Activated naive CD4-positive, alpha-beta T cell treated with anti-CD3 and anti-CD28 coated beads, Interleukin-2, amount 10 ng/mL, durations not matched to agents 7 days and 5 days (primary cell): ENCODE measurements at regions not wholly inside any gene's neighbourhood (a gene's known extent, or its start where the extent isn't known, plus 50 kb on each side); places are given as distances from the start of the nearest gene placed in this dataset.

ENCODE experiments used
- CTCF ChIA-PET: fragments of 350-600 bp; sonication (Branson Sonifier 250); formaldehyde crosslinking; loops from one replicate; lab custom pipeline; 2021; ENCODE audit warnings: antibody characterized with exemption; lab: Charles Lee
- DNase-seq: peaks from one replicate; pipeline ENCODE4 v3.0.0-alpha.2; 2020
- H3K27ac Mint-ChIP-seq: one replicate; pipeline ENCODE4 v1.8.0; 2021; ENCODE audit warnings: mild to moderate bottlenecking, moderate library complexity, mixed read lengths
- H3K27me3 Mint-ChIP-seq: one replicate; pipeline ENCODE4 v1.8.0; 2021; ENCODE audit warnings: mild to moderate bottlenecking, mixed read lengths
- H3K36me3 Mint-ChIP-seq: one replicate; pipeline ENCODE4 v1.8.0; 2021; ENCODE audit warnings: mixed read lengths
- H3K4me1 Mint-ChIP-seq: one replicate; pipeline ENCODE4 v1.8.0; 2021; ENCODE audit warnings: mixed read lengths
- H3K4me3 Mint-ChIP-seq: one replicate; pipeline ENCODE4 v1.8.0; 2021; ENCODE audit warnings: mild to moderate bottlenecking, moderate library complexity, mixed read lengths
- H3K9me3 Mint-ChIP-seq: one replicate; pipeline ENCODE4 v1.8.0; 2021; ENCODE audit warnings: mixed read lengths

DNA sequence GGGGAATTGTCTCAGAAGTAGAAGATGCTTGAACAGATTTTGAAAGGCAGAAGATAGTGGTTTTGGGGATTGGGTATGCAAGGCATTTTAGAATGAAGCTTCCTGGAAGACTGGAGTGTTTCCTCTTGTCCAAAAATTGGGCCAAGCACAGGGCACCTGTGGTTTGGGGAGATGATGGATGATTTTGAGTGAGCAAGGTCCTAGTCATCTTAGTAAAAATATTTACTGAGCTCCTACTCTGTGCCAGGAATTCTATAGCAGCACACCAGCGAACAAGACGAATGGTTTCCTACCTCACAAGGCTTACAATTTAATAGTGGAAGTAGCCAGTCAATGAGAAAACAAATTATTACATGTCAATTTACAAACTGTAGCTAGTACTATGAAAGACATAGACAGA lies 484.4 kb upstream of the KIF2A start:
- H3K27ac Mint-ChIP-seq, result no peak overlapping the region
- CTCF ChIA-PET, result no interaction called here
- H3K36me3 Mint-ChIP-seq, result no peaks in the 10 kb centered on the region
- H3K4me3 Mint-ChIP-seq, result no peak overlapping the region
- DNase-seq, result no peak
- H3K4me1 Mint-ChIP-seq, result no peaks in the 10 kb centered on the region
- H3K27me3 Mint-ChIP-seq, result no peaks in the 10 kb centered on the region
- no peaks in the 10 kb centered on the region for H3K9me3 Mint-ChIP-seq

- H3K9me3 Mint-ChIP-seq, result no peaks in the 10 kb centered on the region
- H3K4me1 Mint-ChIP-seq, result no peaks in the 10 kb centered on the region
- no peak overlapping the region for H3K4me3 Mint-ChIP-seq
- H3K27me3 Mint-ChIP-seq, result no peaks in the 10 kb centered on the region
- no peak overlapping the region for H3K27ac Mint-ChIP-seq
- H3K36me3 Mint-ChIP-seq, result no peaks in the 10 kb centered on the region
- CTCF ChIA-PET, result no interaction called here
- DNase-seq, result no peak
Measured at GRCh38 chr5:61822584-61822983, 483.4 kb upstream of the KIF2A start.

DNA sequence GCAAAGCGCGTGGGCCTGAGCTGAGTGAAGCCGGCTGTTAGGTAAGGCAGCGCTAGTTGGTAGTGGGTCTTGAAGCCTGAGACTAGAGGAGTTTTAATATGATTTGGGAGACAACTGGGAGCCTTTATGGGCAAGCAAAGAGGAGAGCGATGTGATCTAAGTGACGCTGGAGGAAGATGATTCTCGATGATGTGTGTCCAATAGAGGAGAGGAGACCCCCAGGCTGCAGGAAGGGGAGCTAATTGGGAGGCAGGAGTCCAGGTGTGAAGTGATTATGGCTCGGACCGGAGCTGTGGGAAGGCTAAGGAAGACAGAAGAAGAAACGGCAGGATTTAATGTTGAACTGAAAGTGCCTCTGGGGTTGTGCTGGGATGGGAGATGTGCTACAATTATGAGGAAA lies 482.9 kb upstream of the KIF2A start:
- Mint-ChIP-seq H3K27me3 (no peaks in the 10 kb centered on the region), H3K27ac (no peak overlapping the region), H3K9me3 (no peaks in the 10 kb centered on the region), H3K36me3 (no peaks in the 10 kb centered on the region), H3K4me3 (no peak overlapping the region), H3K4me1 (no peaks in the 10 kb centered on the region)
- DNase-seq, result no peak
- CTCF ChIA-PET, result no interaction called here

GRCh38 chr5:61823781-61824180 lies 482.2 kb upstream of the KIF2A start:
- H3K4me1 Mint-ChIP-seq, result no peaks in the 10 kb centered on the region
- CTCF ChIA-PET, result no interaction called here
- no peak overlapping the region for H3K27ac Mint-ChIP-seq
- DNase-seq, result no peak
- no peaks in the 10 kb centered on the region for H3K27me3 Mint-ChIP-seq
- no peaks in the 10 kb centered on the region for H3K36me3 Mint-ChIP-seq
- no peaks in the 10 kb centered on the region for H3K9me3 Mint-ChIP-seq
- H3K4me3 Mint-ChIP-seq, result no peak overlapping the region

DNA sequence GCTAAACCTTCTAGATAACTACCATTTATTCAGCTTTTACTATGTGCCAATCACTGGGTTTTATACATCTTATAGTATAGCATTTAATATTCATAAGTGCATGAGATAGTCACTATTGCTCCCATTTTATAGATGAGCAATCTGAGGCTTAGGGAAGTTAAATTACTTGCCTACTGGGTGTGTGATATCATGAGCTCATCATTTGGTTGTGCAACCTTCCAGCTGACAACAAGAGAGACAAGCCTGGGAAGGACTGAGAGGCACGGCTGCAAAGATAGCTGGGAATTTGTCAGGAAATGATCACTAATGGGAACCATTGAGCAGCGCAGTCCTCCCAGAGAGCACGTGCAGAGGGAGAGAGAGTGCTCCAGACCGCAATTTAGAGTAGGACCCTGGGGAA lies 481.6 kb upstream of the KIF2A start:
- H3K4me1 Mint-ChIP-seq, result no peaks in the 10 kb centered on the region
- no peaks in the 10 kb centered on the region for H3K36me3 Mint-ChIP-seq
- H3K4me3 Mint-ChIP-seq, result no peak overlapping the region
- H3K27ac Mint-ChIP-seq, result no peak overlapping the region
- no peaks in the 10 kb centered on the region for H3K27me3 Mint-ChIP-seq
- H3K9me3 Mint-ChIP-seq, result no peaks in the 10 kb centered on the region
- no peak for DNase-seq
- CTCF ChIA-PET, result no interaction called here

GRCh38 chr5:61827445-61827975 lies 478.5 kb upstream of the KIF2A start:
- Mint-ChIP-seq H3K4me1 (no peaks in the 10 kb centered on the region), H3K27me3 (no peaks in the 10 kb centered on the region), H3K36me3 (no peaks in the 10 kb centered on the region), H3K4me3 (no peak overlapping the region), H3K9me3 (no peaks in the 10 kb centered on the region), H3K27ac (no peak overlapping the region)
- DNase-seq, result no peak
- CTCF ChIA-PET, result no interaction called here

DNA sequence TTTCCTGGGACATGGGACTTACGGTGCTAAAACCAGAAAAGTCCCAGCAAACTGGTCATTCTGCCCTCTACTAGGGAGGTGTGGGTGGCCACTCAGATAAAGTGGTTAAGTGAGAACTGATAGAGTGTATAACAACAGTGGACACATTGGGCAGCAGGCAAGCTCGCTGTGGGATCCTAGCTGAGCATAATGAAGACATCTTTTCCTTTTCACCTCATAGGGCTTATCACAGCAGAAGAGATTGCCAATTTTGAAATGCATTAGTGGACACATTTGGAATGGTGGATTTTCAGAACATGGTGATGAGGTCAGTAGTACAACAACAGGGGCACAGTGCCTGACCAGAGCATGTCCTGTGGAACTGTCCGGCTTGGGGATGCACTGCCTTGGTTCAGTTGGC lies 477.1 kb upstream of the KIF2A start:
- no peak for DNase-seq
- Mint-ChIP-seq H3K4me3 (no peak overlapping the region), H3K36me3 (no peaks in the 10 kb centered on the region), H3K9me3 (no peaks in the 10 kb centered on the region), H3K27me3 (no peaks in the 10 kb centered on the region), H3K27ac (no peak overlapping the region), H3K4me1 (no peaks in the 10 kb centered on the region)
- CTCF ChIA-PET, result no interaction called here

GRCh38 chr5:61831736-61832135 lies 474.3 kb upstream of the KIF2A start:
- no peaks in the 10 kb centered on the region for H3K36me3 Mint-ChIP-seq
- H3K4me1 Mint-ChIP-seq, result no peaks in the 10 kb centered on the region
- no peak overlapping the region for H3K4me3 Mint-ChIP-seq
- no peaks in the 10 kb centered on the region for H3K9me3 Mint-ChIP-seq
- CTCF ChIA-PET, result no interaction called here
- no peak for DNase-seq
- H3K27me3 Mint-ChIP-seq, result no peaks in the 10 kb centered on the region
- H3K27ac Mint-ChIP-seq, result no peak overlapping the region

- CTCF ChIA-PET, result no interaction called here
- Mint-ChIP-seq H3K27ac (no peak overlapping the region), H3K4me1 (no peaks in the 10 kb centered on the region)
Measured at GRCh38 chr5:61837788-61838187, 468.2 kb upstream of the KIF2A start.

DNA sequence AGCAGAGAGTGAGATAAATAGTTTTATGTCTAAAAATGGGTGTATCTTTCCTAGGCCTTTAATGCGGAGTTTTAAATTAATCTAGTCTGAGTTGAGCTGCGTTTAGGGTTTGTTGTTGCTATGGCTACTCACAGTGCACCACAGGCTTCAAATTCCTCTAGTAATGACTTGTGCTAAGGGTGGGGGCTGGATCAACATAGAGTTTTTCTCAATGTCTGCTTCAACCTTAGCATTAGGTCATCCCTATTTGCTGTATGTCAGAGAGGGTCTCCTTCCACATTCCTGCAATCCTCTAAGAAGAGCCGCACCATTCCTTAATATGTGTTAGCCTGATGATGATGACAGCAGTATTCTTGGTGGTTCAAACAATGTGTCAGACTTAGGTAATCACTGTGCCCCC lies 465.6 kb upstream of the KIF2A start:
- CTCF ChIA-PET, result interaction anchor here (0.7 kb wide), 1 partner anchor 15 kb away, joined by 4 read pairs; no protein-coding TSS in a partner anchor
- Mint-ChIP-seq H3K4me1 (no peaks in the 10 kb centered on the region), H3K9me3 (no peaks in the 10 kb centered on the region), H3K36me3 (no peaks in the 10 kb centered on the region), H3K27me3 (no peaks in the 10 kb centered on the region), H3K27ac (no peak overlapping the region), H3K4me3 (no peak overlapping the region)
- no peak for DNase-seq

More at GRCh38 chr5:61837788-61838187, 468.2 kb upstream of the KIF2A start:
- DNase-seq, result no peak
- no peak overlapping the region for H3K4me3 Mint-ChIP-seq
- no peaks in the 10 kb centered on the region for H3K9me3 Mint-ChIP-seq
- H3K36me3 Mint-ChIP-seq, result no peaks in the 10 kb centered on the region
- no peaks in the 10 kb centered on the region for H3K27me3 Mint-ChIP-seq

GRCh38 chr5:61842840-61843239 lies 463.2 kb upstream of the KIF2A start:
- DNase-seq, result no peak
- H3K36me3 Mint-ChIP-seq, result no peaks in the 10 kb centered on the region
- no peak overlapping the region for H3K4me3 Mint-ChIP-seq
- no peaks in the 10 kb centered on the region for H3K4me1 Mint-ChIP-seq
- H3K27ac Mint-ChIP-seq, result no peak overlapping the region
- CTCF ChIA-PET, result no interaction called here
- H3K27me3 Mint-ChIP-seq, result no peaks in the 10 kb centered on the region
- no peaks in the 10 kb centered on the region for H3K9me3 Mint-ChIP-seq

DNA sequence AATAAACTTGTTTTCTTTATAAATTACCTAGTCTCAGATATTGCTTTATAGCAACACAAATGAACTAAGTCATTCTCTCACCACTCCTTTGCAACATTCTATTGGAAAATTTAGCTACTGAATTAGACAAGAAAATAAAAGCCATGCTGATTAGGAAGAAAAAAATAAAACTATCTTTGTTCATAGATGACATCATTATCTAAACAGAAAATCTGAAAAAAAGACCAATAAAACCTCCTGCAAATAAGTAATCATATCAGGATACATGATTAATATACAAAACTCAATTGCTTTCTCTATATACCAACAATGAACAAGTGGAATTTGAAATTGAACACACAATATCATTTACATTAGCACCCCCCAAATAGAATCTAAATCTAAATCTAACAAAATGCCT lies 455.3 kb upstream of the KIF2A start:
- Mint-ChIP-seq H3K36me3 (no peaks in the 10 kb centered on the region), H3K27ac (no peak overlapping the region), H3K4me3 (no peak overlapping the region), H3K4me1 (no peaks in the 10 kb centered on the region), H3K9me3 (no peaks in the 10 kb centered on the region), H3K27me3 (no peaks in the 10 kb centered on the region)
- CTCF ChIA-PET, result no interaction called here
- DNase-seq, result no peak

DNA sequence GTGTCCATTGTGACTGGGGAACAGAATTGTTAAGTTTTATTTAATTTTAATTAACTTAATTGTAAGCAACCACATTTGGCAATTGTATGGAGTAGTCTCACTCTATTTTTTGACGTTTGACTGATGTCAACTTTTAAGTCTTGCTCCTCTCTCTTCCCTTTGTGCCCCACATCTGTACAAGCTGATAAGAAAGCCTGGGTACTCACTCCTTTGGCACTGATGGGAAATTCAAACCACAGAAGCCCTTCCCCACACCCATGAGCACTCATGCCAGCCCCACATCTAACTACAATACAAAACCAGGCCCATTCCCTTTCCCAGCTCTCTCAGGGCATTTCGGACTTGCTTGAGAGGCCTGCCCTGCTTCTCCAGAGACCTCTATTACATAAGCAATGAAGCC lies 451.5 kb upstream of the KIF2A start:
- CTCF ChIA-PET, result no interaction called here
- no peaks in the 10 kb centered on the region for H3K36me3 Mint-ChIP-seq
- no peaks in the 10 kb centered on the region for H3K4me1 Mint-ChIP-seq
- peaks cover 3% of the 10 kb centered on the region for H3K9me3 Mint-ChIP-seq
- H3K4me3 Mint-ChIP-seq, result no peak overlapping the region
- H3K27me3 Mint-ChIP-seq, result no peaks in the 10 kb centered on the region
- no peak for DNase-seq
- no peak overlapping the region for H3K27ac Mint-ChIP-seq

DNA sequence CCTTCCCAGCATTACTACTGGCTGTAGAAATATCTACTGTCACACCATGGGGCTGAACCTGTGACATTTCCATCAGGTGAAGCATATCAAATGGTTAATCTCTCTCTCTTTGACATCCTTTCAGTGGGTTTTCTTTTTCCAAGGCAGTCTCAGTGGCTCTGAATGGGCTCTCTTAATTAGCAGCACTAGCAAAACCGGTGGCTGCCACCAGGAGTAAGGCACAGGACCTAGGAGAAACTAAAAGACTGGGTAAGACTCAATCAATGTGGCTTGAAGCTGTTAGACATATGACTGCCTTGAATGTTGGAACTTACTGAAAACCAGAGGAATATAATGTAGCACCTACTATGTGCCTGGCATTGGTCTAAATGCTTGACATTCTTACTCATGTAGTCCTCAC lies 445.0 kb upstream of the KIF2A start:
- CTCF ChIA-PET, result no interaction called here

GRCh38 chr5:61866930-61867329 lies 439.1 kb upstream of the KIF2A start:
- H3K4me3 Mint-ChIP-seq, result no peak overlapping the region
- H3K9me3 Mint-ChIP-seq, result peaks cover 3% of the 10 kb centered on the region
- CTCF ChIA-PET, result no interaction called here
- H3K27me3 Mint-ChIP-seq, result no peaks in the 10 kb centered on the region
- no peaks in the 10 kb centered on the region for H3K36me3 Mint-ChIP-seq
- H3K27ac Mint-ChIP-seq, result no peak overlapping the region
- no peaks in the 10 kb centered on the region for H3K4me1 Mint-ChIP-seq
- DNase-seq, result no peak

More for the DNA sequence above, 445.0 kb upstream of the KIF2A start:
- H3K4me3 Mint-ChIP-seq, result no peak overlapping the region
- H3K36me3 Mint-ChIP-seq, result no peaks in the 10 kb centered on the region
- no peak for DNase-seq
- no peaks in the 10 kb centered on the region for H3K4me1 Mint-ChIP-seq
- H3K9me3 Mint-ChIP-seq, result peaks cover 3% of the 10 kb centered on the region
- no peaks in the 10 kb centered on the region for H3K27me3 Mint-ChIP-seq
- H3K27ac Mint-ChIP-seq, result no peak overlapping the region

- no peaks in the 10 kb centered on the region for H3K27me3 Mint-ChIP-seq
- CTCF ChIA-PET, result no interaction called here
- no peak overlapping the region for H3K27ac Mint-ChIP-seq
- no peaks in the 10 kb centered on the region for H3K4me1 Mint-ChIP-seq
- no peak overlapping the region for H3K4me3 Mint-ChIP-seq
- peaks cover 11% of the 10 kb centered on the region for H3K9me3 Mint-ChIP-seq
- peaks cover 2% of the 10 kb centered on the region for H3K36me3 Mint-ChIP-seq
- no peak for DNase-seq
Measured at GRCh38 chr5:61869333-61869732, 436.7 kb upstream of the KIF2A start.
